ENCODE measurements at regions not wholly inside any gene's neighbourhood (a gene's known extent, or its start where the extent isn't known, plus 50 kb on each side); places are given as distances from the start of the nearest gene placed in this dataset.

GRCh38 chr9:135309763-135310125 lies 169.8 kb upstream of the PPP1R26 start:
- Histone ChIP-seq H3K27me3 (replicated peaks; ENCODE audit: control insufficient read depth, insufficient read depth, low read length) (no peaks in the 10 kb centered on the region), H3K9me3 (peaks cover 11% of the 10 kb centered on the region), H3K4me3 (ENCODE audit: low read depth, low read length) (no peak overlapping the region), H3K36me3 (ENCODE audit: control insufficient read depth, insufficient read depth, low read length) (no peaks in the 10 kb centered on the region), H3K4me1 (no peaks in the 10 kb centered on the region)
- ChIA-PET POLR2A (no interaction called here), CTCF (no interaction called here)
- H3K9me3 Mint-ChIP-seq (ENCODE audit: unreplicated experiment): peaks cover 24% of the 10 kb centered on the region
- H3K4me3 Mint-ChIP-seq (ENCODE audit: unreplicated experiment): no peak overlapping the region
- DNase-seq: no peak
- H3K36me3 Mint-ChIP-seq (ENCODE audit: insufficient read depth, unreplicated experiment): no peaks in the 10 kb centered on the region
- intact Hi-C loops (cut with micrococcal nuclease; ENCODE audit: unreplicated experiment): no loop called here
- BruUV-seq (replicated peaks): no TSS peak
- H3K27me3 Mint-ChIP-seq (ENCODE audit: insufficient read depth, unreplicated experiment): peaks cover 17% of the 10 kb centered on the region
- no peak for TF ChIP-seq CTCF (IDR thresholded peaks at IDR 0.05; ENCODE audit: insufficient read depth in 1 of 2, low read depth in 1 of 2, low read length in 1 of 2, severe bottlenecking in 1 of 2, unreplicated experiment in 1 of 2)
- no peaks in the 10 kb centered on the region for H3K4me1 Mint-ChIP-seq (ENCODE audit: low read depth, unreplicated experiment)
- H3K27ac Mint-ChIP-seq (ENCODE audit: unreplicated experiment): no peak overlapping the region

- H3K4me3 Mint-ChIP-seq (ENCODE audit: unreplicated experiment): no peak overlapping the region
- ChIA-PET POLR2A (no interaction called here), CTCF (no interaction called here)
- H3K36me3 Mint-ChIP-seq (ENCODE audit: insufficient read depth, unreplicated experiment): no peaks in the 10 kb centered on the region
- H3K4me3 ChIP-seq (ENCODE audit: low read depth, low read length): no peak overlapping the region
- no peaks in the 10 kb centered on the region for H3K4me1 Mint-ChIP-seq (ENCODE audit: low read depth, unreplicated experiment)
- peaks cover 19% of the 10 kb centered on the region for H3K27me3 Mint-ChIP-seq (ENCODE audit: insufficient read depth, unreplicated experiment)
- H3K27me3 ChIP-seq (replicated peaks; ENCODE audit: control insufficient read depth, insufficient read depth, low read length): no peaks in the 10 kb centered on the region
- no TSS peak for BruUV-seq (replicated peaks)
- H3K9me3 Mint-ChIP-seq (ENCODE audit: unreplicated experiment): peaks cover 24% of the 10 kb centered on the region
- no peak for DNase-seq
- H3K36me3 ChIP-seq (ENCODE audit: control insufficient read depth, insufficient read depth, low read length): no peaks in the 10 kb centered on the region
- H3K27ac Mint-ChIP-seq (ENCODE audit: unreplicated experiment): no peak overlapping the region
- H3K9me3 ChIP-seq: peaks cover 11% of the 10 kb centered on the region
- intact Hi-C loops (cut with micrococcal nuclease; ENCODE audit: unreplicated experiment): no loop called here
- no peaks in the 10 kb centered on the region for H3K4me1 ChIP-seq
- no peak for TF ChIP-seq CTCF (IDR thresholded peaks at IDR 0.05; ENCODE audit: insufficient read depth in 1 of 2, low read depth in 1 of 2, low read length in 1 of 2, severe bottlenecking in 1 of 2, unreplicated experiment in 1 of 2)
Observed at GRCh38 chr9:135310134-135310533, 169.4 kb upstream of the PPP1R26 start.

GRCh38 chr9:135315572-135315971 lies 164.0 kb upstream of the PPP1R26 start:
- DNase-seq: no peak
- intact Hi-C loops (cut with micrococcal nuclease; ENCODE audit: unreplicated experiment): no loop called here
- Mint-ChIP-seq H3K36me3 (ENCODE audit: insufficient read depth, unreplicated experiment) (no peaks in the 10 kb centered on the region), H3K4me3 (ENCODE audit: unreplicated experiment) (no peak overlapping the region), H3K4me1 (ENCODE audit: low read depth, unreplicated experiment) (no peaks in the 10 kb centered on the region), H3K9me3 (ENCODE audit: unreplicated experiment) (peaks cover 18% of the 10 kb centered on the region), H3K27me3 (ENCODE audit: insufficient read depth, unreplicated experiment) (peaks cover 15% of the 10 kb centered on the region), H3K27ac (ENCODE audit: unreplicated experiment) (no peak overlapping the region)
- no peak for TF ChIP-seq CTCF (IDR thresholded peaks at IDR 0.05; ENCODE audit: insufficient read depth in 1 of 2, low read depth in 1 of 2, low read length in 1 of 2, severe bottlenecking in 1 of 2, unreplicated experiment in 1 of 2)
- no peaks in the 10 kb centered on the region for H3K27me3 ChIP-seq (replicated peaks; ENCODE audit: control insufficient read depth, insufficient read depth, low read length)
- ChIA-PET CTCF (no interaction called here), POLR2A (no interaction called here)
- no peaks in the 10 kb centered on the region for H3K36me3 ChIP-seq (ENCODE audit: control insufficient read depth, insufficient read depth, low read length)
- no peaks in the 10 kb centered on the region for H3K4me1 ChIP-seq
- BruUV-seq (replicated peaks): no TSS peak
- H3K9me3 ChIP-seq: peaks cover 11% of the 10 kb centered on the region
- H3K4me3 ChIP-seq (ENCODE audit: low read depth, low read length): no peak overlapping the region

Measured in Caco-2 (cell line).